NCI-H2227 treated with DMSO at 0.1 percent for 48 hours (cell line): ENCODE measurements at regions not wholly inside any gene's neighbourhood (a gene's known extent, or its start where the extent isn't known, plus 50 kb on each side); places are given as distances from the start of the nearest gene placed in this dataset.
A peak's percentile ranks its signal among the peaks of the same experiment; 100 is the strongest.

ENCODE experiments used
- DNase-seq: peaks from one replicate; lab custom pipeline; 2025; lab: John Stamatoyannopoulos, UW

- DNase-seq, result no peak
Measured at GRCh38 chr22:27148055-27148454, 490.7 kb downstream of the MIAT start.

GRCh38 chr22:27148886-27149470 is 491.6 kb downstream of the MIAT start:
- no peak for DNase-seq

- DNase-seq, result no peak
Measured at GRCh38 chr22:27149921-27150543, 492.6 kb downstream of the MIAT start.

GRCh38 chr22:27150544-27150941 is 493.2 kb downstream of the MIAT start:
- no peak for DNase-seq

GRCh38 chr22:27151407-27151806 is 494.0 kb downstream of the MIAT start:
- no peak for DNase-seq

- no peak for DNase-seq
Measured at GRCh38 chr22:27152033-27152432, 494.6 kb downstream of the MIAT start.

- DNase-seq, result no peak
Measured at GRCh38 chr22:27152883-27153282, 495.5 kb downstream of the MIAT start.

- no peak for DNase-seq
Measured at GRCh38 chr22:27153386-27153785, 496.0 kb downstream of the MIAT start.

- DNase-seq, result no peak
Measured at GRCh38 chr22:27154717-27155116, 497.3 kb downstream of the MIAT start.

GRCh38 chr22:27156821-27157489 is 499.6 kb downstream of the MIAT start:
- DNase-seq, result no peak

GRCh38 chr22:27157666-27158370 is 500.4 kb downstream of the MIAT start:
- DNase-seq, result no peak

GRCh38 chr22:27159016-27159415 is 501.6 kb downstream of the MIAT start:
- DNase-seq, result no peak

- no peak for DNase-seq
Measured at GRCh38 chr22:27159716-27160295, 502.4 kb downstream of the MIAT start.

GRCh38 chr22:27163162-27164137 is 506.1 kb downstream of the MIAT start:
- peak; percentile 72 for DNase-seq

GRCh38 chr22:27164781-27165503 is 507.6 kb downstream of the MIAT start:
- no peak for DNase-seq

GRCh38 chr22:27168681-27169080 is 511.3 kb downstream of the MIAT start:
- DNase-seq, result no peak

GRCh38 chr22:27170491-27170890 is 513.1 kb downstream of the MIAT start:
- DNase-seq, result no peak

GRCh38 chr22:27171212-27171611 is 513.8 kb downstream of the MIAT start:
- DNase-seq, result no peak

- no peak for DNase-seq
Measured at GRCh38 chr22:27173530-27173929, 516.1 kb downstream of the MIAT start.

- no peak for DNase-seq
Measured at GRCh38 chr22:27175021-27175838, 517.8 kb downstream of the MIAT start.
